ENCODE measurements at regions not wholly inside any gene's neighbourhood (a gene's known extent, or its start where the extent isn't known, plus 50 kb on each side); places are given as distances from the start of the nearest gene placed in this dataset.

DNA sequence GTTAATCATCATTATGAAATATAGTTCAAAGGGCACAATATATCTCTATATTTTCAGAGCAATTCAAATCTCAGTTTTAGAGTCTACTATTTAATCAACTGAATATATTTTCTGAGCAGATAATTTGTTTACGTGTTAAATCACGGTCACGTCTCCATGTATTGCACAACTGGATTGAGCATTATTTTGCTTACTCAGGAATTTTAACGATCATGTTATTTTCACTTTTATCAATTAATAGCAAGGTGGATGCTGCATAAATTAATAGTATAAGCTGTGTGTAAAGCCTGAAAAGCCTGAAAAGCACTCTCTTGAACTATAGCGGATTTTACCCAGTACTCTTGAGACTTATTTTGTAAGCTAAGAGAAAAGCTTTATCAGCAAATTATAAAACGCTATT, 374.9 kb downstream of the MAGEB5 start:
- TF ChIP-seq, protein P1, sequence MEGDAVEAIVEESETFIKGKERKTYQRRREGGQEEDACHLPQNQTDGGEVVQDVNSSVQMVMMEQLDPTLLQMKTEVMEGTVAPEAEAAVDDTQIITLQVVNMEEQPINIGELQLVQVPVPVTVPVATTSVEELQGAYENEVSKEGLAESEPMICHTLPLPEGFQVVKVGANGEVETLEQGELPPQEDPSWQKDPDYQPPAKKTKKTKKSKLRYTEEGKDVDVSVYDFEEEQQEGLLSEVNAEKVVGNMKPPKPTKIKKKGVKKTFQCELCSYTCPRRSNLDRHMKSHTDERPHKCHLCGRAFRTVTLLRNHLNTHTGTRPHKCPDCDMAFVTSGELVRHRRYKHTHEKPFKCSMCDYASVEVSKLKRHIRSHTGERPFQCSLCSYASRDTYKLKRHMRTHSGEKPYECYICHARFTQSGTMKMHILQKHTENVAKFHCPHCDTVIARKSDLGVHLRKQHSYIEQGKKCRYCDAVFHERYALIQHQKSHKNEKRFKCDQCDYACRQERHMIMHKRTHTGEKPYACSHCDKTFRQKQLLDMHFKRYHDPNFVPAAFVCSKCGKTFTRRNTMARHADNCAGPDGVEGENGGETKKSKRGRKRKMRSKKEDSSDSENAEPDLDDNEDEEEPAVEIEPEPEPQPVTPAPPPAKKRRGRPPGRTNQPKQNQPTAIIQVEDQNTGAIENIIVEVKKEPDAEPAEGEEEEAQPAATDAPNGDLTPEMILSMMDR (IDR thresholded peaks at IDR 0.05) = no peak
- no peak for TF ChIP-seq POLR2AphosphoS5 (IDR thresholded peaks at IDR 0.05)
